ENCODE measurements at regions not wholly inside any gene's neighbourhood (a gene's known extent, or its start where the extent isn't known, plus 50 kb on each side); places are given as distances from the start of the nearest gene placed in this dataset.

DNA sequence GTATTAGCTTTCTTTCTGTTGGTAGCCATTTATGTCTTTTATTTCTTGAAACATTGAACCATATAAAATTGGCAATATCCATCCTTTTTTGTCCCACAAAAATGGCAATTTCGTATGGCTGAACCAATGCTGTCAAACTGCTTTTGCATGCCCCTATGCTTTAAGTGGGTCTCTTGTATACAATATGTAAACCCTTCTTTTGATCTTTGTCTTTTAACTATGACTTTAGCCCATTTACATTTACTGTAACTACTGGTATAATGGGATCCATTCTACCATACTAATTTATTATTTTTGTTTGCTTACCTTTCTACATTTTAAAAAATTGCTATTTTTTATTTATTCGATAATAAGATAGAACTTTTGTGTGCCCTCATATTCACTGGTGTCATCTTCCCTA is 93.4 kb downstream of the TENT4A start:
- TF ChIP-seq POLR2AphosphoS5 (IDR thresholded peaks at IDR 0.05), result no peak
- TF ChIP-seq, protein P1, sequence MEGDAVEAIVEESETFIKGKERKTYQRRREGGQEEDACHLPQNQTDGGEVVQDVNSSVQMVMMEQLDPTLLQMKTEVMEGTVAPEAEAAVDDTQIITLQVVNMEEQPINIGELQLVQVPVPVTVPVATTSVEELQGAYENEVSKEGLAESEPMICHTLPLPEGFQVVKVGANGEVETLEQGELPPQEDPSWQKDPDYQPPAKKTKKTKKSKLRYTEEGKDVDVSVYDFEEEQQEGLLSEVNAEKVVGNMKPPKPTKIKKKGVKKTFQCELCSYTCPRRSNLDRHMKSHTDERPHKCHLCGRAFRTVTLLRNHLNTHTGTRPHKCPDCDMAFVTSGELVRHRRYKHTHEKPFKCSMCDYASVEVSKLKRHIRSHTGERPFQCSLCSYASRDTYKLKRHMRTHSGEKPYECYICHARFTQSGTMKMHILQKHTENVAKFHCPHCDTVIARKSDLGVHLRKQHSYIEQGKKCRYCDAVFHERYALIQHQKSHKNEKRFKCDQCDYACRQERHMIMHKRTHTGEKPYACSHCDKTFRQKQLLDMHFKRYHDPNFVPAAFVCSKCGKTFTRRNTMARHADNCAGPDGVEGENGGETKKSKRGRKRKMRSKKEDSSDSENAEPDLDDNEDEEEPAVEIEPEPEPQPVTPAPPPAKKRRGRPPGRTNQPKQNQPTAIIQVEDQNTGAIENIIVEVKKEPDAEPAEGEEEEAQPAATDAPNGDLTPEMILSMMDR (IDR thresholded peaks at IDR 0.05), result no peak

All from prostate gland (tissue), 2 donors.